Panc1 (cell line): ENCODE measurements at regions not wholly inside any gene's neighbourhood (a gene's known extent, or its start where the extent isn't known, plus 50 kb on each side); places are given as distances from the start of the nearest gene placed in this dataset.

Experiments
- POLR2AphosphoS5 ChIP-seq: IDR thresholded peaks from 2 replicates; pipeline ENCODE4 v1.6.1; 2012; ENCODE audit warnings: mild to moderate bottlenecking, low read depth, low read length, moderate library complexity
- TF ChIP-seq, protein P1 (sequence below): fragments of 450-650 bp; IDR thresholded peaks from 2 replicates; pipeline ENCODE4 v1.5.1; 2017; ENCODE audit warnings: mild to moderate bottlenecking
- TF ChIP-seq, protein P2 (sequence below), 2 experiments: IDR thresholded peaks; 2 replicates each; pipeline ENCODE4 v1.6.1; 2011 to 2012; ENCODE audit warnings: low read depth in 2 of 2, control low read depth in 1 of 2, low read length in 1 of 2, mild to moderate bottlenecking in 1 of 2, moderate library complexity in 1 of 2; ENCODE audit not compliant: insufficient read depth in 1 of 2

DNA sequence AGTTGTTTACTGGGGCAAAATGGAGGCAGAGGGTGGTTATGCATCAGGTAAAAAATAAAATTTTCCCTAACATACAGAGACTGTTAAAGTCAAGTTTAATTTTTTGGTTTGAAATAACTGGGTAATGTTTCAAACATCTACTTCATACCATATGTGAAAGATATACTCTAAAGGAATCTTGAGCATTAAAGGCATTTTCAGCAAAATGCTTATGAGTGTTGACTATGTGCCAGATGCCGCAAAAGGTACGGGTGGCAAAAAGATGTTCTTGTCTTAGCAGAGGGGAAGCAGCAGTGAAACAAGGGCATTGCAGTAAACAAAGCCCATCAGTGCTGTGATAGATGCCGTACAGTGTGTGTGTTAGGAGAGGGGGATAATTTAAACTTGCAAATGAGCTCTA, 263.1 kb upstream of the ID2 start:
- TF ChIP-seq, protein P1, sequence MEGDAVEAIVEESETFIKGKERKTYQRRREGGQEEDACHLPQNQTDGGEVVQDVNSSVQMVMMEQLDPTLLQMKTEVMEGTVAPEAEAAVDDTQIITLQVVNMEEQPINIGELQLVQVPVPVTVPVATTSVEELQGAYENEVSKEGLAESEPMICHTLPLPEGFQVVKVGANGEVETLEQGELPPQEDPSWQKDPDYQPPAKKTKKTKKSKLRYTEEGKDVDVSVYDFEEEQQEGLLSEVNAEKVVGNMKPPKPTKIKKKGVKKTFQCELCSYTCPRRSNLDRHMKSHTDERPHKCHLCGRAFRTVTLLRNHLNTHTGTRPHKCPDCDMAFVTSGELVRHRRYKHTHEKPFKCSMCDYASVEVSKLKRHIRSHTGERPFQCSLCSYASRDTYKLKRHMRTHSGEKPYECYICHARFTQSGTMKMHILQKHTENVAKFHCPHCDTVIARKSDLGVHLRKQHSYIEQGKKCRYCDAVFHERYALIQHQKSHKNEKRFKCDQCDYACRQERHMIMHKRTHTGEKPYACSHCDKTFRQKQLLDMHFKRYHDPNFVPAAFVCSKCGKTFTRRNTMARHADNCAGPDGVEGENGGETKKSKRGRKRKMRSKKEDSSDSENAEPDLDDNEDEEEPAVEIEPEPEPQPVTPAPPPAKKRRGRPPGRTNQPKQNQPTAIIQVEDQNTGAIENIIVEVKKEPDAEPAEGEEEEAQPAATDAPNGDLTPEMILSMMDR, result no peak
- TF ChIP-seq, protein P2, sequence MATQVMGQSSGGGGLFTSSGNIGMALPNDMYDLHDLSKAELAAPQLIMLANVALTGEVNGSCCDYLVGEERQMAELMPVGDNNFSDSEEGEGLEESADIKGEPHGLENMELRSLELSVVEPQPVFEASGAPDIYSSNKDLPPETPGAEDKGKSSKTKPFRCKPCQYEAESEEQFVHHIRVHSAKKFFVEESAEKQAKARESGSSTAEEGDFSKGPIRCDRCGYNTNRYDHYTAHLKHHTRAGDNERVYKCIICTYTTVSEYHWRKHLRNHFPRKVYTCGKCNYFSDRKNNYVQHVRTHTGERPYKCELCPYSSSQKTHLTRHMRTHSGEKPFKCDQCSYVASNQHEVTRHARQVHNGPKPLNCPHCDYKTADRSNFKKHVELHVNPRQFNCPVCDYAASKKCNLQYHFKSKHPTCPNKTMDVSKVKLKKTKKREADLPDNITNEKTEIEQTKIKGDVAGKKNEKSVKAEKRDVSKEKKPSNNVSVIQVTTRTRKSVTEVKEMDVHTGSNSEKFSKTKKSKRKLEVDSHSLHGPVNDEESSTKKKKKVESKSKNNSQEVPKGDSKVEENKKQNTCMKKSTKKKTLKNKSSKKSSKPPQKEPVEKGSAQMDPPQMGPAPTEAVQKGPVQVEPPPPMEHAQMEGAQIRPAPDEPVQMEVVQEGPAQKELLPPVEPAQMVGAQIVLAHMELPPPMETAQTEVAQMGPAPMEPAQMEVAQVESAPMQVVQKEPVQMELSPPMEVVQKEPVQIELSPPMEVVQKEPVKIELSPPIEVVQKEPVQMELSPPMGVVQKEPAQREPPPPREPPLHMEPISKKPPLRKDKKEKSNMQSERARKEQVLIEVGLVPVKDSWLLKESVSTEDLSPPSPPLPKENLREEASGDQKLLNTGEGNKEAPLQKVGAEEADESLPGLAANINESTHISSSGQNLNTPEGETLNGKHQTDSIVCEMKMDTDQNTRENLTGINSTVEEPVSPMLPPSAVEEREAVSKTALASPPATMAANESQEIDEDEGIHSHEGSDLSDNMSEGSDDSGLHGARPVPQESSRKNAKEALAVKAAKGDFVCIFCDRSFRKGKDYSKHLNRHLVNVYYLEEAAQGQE (IDR thresholded peaks at IDR 0.05; ENCODE audit: insufficient read depth in 1 of 2, low read depth in 2 of 2, low read length in 1 of 2), result no peak
- TF ChIP-seq POLR2AphosphoS5, result no peak
